DMS53 (cell line): ENCODE measurements at regions not wholly inside any gene's neighbourhood (a gene's known extent, or its start where the extent isn't known, plus 50 kb on each side); places are given as distances from the start of the nearest gene placed in this dataset.
A peak's percentile ranks its signal among the peaks of the same experiment; 100 is the strongest.

Experiments used
- DNase-seq: peaks from one replicate; lab custom pipeline; 2025; lab: John Stamatoyannopoulos, UW

DNA sequence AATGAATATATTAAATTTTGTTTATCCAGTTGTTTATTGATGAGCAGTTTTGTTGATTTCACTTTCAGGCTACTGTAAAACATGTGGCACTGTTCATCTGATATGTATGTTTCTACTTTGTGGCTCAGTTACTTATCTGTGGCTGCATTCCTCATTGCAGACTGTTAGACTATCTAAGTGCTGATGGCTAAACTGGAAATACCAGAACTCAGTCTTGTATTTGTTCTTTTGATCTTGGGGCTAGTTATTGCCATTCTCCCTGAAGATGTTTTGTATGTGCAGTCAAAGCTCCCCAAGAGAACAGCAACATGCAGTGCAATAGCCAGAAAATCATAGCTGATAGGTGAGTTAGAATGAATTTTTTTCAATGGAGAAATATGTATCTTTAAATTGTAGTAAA lies 162.2 kb downstream of the GADD45G start:
- DNase-seq, result peak; percentile 4

DNA sequence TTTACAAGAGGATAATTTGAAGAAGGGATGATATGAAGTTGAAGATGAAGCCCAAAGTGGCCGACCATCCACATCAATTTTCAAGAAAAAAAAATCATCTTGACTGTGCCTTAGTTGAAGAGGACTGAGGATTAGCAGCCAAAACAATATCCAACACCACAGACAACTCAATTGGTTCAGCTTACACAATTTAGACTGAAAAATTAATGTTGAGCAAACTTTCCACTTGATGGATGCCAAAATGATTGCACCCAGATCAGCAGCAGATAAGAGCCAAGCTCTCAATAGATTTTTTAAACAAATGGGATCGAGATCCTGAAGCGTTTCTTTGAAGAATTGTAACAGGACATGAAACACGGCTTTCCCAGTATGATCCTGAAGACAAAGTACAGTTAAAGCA lies 163.2 kb downstream of the GADD45G start:
- no peak for DNase-seq

DNA sequence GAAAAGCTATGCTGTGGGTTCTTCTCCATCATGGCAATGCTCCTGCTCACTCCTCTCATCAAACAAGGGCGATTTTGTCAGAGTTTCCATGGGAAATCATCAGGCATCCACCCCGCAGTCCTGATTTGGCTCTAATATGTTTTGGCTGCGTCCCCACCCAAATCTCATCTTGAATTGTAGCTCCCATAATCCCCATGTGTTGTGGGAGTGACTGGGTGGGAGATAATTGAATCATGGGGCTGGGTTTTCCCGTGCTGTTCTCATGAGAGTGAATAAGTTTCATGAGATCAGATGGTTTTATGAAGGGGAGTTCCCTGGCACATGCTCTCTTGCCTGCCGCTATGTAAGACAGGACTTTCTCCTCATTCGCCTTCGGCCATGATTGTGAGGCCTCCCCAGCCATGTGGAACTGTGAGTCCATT lies 163.8 kb downstream of the GADD45G start:
- DNase-seq, result no peak

DNA sequence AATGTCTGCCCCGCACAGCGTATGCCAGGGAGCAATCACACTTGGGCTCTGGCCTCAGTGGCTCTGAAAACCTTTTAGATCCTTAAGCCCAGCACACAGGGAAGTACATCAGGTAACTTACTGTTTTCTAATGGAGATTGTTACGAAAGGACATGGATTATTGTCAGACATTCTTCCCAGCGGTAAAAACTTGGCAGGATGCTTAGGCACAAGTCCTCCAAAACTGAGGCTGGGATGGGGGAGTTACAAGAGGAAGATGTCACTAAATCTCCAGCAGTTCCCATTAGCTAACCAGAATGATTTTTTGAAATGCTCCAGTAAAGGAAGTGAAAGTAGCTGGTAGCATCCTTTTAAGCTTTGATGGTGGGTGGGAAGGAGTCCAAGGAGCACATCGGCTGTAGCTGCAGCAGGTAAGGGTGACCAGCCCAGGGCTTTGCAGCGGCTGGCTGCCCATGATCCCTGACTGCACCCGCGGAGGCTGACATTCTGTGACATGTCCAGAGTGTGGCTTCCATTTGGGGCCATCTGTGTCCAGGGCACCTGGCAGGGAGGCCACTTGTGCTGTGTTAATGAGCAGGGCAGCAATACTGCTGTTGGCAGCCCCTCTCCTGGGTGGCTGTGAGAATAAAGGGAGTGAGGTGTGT lies 165.8 kb downstream of the GADD45G start:
- no peak for DNase-seq

DNA sequence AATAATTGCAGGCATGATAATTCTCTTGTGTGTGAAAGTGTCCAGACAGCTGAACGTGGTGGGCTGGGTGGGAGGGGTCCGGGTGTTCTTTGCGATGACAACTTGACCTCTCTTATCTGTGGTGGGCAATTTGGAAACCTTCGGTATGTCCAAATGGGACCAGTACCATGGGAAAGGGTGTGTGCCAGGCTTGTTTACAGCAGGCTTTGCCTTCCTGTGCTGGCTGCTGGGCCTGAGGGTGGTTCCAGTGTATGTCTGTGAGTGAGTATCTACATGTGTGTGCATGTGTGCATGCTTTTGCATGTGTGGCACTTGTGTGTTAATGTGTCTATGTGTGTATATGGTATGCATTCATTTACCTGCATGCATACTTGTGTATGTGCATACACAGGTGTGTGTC lies 166.4 kb downstream of the GADD45G start:
- no peak for DNase-seq

DNA sequence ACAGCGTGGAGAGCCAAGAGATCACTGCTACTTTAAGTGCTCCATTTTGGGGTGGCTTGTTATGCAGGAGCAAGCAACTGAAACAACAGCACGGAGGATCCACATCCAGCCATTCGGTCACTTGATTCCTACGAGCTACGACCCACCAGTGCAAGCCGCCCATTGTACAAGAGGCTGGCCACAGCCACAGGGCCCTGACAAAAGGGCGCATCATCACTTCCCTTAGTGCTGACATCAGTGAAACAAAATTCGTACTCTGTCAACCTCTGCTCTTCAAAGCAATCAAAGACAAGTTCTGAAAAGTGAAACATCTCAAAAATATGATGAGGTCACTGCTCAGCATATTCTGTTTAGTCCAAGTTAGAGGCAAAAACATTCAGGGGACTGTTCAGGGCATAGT lies 168.4 kb downstream of the GADD45G start:
- no peak for DNase-seq

DNA sequence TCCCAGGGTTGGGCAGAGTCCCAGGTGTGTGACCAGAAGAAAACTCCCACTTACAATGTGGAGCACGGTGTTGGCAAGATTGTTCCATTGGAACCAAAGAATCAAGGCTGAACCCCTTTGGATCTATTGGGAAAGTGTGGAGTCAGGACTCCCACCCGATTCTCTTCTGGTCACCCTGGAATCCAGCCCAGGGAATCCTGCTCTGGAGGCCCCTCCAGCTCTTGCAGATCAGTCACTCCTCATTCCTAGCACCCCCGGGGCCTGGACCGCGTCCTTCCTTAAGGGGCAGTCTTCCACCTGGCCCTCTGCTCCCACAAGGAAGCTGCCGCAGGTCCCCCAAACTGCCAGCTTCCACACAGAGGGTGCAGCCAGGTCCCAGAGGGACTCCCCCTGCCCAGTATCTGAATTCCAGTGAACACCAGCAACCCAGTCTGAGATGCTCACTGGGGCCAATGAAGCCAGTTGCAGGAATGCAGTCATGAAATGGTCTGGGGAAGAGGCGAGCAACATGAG lies 170.1 kb downstream of the GADD45G start:
- DNase-seq, result no peak

DNA sequence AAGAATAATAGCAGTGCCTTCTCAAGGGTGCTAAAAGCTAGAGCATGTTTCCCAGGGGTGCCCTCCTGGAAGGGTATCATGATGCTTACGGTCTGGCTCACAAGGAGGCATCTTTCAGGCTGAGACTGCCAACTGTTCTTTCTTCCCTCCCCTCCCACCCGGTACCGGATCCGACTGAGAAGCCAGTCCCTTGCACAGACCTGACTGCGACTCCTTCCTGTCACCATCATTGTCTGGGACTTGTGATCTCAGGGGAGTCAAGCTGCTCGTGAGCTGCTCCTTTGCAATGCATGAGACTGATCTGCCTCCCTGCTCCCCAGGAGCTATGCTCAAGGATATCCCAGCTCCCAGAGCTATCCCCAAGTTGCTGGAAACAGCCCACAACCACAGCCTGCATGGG lies 170.8 kb downstream of the GADD45G start:
- no peak for DNase-seq

DNA sequence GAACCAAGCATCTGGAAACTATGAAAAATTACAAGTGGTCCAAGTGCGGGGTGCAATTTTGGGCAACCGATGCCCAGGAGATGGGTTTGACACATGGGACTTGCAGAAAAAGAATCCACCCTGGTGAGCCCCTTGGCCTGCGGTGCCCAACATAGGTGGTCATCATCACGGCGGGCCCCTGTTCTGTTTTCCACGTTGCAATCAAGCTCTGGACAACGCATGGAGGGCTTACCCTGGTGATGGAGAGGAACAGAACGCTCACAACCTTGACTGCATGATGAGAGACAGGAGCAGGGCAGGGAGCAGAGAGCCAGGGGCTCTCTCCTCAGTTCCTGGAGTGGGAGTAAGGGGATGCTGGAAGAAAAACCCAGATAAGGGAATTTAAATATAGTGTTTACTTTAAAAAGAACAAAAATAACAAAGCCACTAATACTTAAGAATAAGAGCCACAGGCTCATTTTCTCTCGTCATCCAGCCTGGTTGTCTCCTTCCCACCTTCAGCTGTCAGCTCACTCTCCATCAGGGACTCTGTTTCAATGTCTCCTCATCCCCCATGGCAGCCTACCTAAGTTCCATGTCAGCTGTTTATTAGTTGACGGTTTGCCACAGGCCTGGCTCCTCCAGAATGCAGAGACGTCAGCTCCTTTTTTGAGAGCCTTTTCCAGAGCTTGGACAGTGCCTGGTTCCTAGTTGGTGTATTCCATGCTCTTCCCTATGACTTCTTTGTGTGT lies 172.1 kb downstream of the GADD45G start:
- DNase-seq, result no peak

DNA sequence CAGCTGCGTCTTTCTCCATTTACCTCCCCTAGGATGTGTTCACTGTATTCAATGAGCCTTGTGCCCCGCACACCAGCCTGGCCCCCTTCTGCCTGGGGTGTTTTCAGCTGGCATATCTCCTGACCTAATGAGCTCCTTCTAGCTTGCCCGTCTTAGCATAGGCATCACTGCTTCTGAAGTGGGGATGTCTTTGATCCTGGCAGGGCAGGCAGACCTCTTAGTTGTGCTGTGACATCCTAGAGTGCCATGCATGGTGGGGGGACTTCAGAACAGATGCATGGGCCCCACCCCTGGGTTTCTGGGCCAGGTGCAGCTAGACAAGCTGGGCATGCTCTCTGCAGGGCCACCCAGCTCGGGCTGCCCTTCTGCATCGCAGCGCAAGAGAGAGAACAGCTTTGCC lies 172.7 kb downstream of the GADD45G start:
- DNase-seq, result no peak

DNA sequence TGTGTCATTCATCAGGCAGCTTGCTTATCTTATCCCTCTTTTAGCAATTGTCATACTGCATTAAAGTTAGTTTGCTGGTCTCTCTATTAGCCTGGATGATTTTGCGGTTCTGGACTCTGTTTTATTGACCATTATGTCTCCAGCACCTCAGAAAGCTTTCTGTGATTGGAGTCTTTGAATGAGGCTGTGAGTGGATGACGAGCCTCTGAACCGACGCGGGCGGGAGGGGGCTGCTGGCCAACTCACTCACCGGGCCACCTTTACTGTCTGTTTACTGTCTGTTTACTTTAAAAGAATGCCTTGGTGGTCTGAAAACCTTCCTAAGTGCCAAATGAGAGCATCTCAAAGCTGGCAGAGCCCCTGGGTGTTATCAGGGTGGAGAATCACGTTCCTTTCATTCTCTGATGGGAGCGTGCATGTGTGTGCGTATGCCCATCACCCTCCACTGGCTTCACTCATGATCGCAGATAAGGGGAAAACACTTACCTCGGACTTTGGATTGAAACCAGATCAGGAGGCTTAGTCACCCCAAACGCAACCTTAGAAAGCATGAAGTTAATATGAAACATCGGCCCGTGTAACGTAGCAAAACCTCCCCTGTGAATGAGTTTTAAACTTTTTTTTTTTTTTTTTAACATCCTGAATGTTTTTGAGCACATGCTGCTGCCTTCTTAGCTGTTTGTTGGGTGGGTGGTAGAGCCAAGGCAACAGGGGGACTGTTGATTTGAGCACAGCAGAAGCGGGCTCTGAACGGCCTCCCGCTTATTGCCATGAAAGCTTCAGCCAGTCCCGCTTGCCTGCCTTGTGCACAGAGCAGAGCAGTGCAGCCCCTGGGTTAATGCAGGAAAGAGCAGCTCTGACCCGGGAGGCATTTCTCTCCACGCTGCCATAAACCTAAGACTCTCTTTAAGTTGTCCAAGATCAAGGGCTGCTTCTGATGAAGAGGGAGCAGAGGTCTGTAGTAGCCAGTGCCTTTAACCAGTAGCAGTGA lies 173.6 kb downstream of the GADD45G start:
- DNase-seq, result no peak

DNA sequence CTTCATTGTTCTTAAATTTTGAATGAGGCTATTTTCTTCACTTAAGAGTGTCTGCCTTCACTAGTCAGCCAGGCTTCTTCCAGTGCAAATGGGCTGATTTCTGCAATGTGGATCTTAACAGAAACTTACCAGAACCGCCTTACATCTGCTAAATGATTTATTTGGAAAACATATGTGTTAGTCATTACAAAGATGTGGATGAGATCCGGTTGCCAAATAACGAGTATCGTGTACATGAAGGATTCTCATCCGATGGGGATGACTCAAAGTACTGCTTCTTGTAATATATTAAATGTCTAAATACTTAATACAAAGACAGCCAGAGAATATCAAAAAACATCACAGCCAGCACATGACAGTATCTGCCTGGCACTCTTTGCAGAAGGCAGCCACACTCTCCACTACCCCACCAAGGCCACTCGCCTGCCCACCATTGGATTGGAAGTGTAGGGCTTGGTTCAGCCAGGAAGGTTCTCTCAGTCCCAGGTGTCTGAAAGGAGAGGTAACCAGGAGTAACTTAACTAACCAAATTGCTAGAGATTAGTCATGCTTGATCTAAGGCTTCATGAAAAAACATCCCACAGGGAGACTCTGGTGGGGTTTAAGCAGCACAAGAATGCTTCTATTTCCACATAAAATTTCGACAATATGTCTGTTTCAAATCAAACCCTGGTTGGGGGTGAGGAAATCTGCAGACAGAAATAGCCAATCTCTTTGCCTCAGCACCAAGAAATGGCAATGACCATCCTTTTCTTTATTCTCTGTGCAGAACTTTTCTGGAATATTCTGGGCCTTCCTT lies 174.8 kb downstream of the GADD45G start:
- no peak for DNase-seq

DNA sequence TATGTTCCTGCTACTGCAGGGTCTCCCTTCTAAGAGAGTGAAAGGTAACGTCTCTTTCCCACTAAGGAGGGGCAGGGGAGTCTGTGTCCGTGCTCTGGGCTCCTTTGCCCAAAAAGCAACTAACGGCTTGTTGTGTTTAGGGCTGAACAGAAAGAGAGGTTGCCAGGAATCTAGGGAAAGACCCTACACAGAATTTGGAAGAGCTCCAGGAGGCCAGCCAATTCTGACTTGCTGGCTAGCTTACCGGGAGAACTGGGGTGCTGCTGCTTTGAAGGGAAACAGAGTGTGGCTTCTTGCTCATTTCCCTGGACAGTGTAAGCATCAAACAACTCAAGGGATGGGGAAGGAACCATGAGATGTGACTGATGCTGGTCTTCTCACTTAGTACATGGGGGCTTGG lies 176.1 kb downstream of the GADD45G start:
- no peak for DNase-seq

DNA sequence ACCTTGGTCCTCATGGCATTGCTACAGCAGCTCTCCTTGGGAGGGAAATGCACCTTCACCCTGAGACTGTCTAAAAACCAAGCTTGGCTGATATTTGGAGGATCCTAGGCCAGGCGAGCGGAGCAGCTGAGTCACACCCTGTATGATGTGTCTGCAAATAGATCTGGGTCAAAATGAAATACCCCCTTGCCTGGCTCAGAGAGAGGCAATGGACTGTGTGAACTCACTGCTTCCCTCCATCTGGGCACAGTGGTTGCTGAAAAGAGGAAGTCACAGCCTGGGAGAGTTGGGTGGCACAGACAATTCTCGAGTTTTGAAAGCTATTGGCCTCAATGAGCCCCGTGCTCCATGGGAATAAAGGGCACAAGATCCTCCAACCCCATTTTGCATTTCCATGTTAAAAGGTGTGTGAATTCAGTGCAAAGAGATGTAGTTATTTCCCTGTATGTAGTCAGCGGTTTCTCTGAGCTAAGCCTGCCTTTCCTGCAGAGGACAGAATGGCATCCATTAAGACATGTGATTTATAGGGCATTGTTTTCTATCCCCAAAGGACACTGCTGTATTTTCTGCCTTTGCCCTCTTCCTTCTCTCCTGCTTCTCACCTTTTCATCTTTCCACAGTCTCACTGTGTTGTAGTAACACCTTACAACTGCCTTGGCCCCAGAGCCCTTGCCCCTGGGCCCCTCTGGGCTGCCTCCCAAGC lies 177.2 kb downstream of the GADD45G start:
- no peak for DNase-seq

DNA sequence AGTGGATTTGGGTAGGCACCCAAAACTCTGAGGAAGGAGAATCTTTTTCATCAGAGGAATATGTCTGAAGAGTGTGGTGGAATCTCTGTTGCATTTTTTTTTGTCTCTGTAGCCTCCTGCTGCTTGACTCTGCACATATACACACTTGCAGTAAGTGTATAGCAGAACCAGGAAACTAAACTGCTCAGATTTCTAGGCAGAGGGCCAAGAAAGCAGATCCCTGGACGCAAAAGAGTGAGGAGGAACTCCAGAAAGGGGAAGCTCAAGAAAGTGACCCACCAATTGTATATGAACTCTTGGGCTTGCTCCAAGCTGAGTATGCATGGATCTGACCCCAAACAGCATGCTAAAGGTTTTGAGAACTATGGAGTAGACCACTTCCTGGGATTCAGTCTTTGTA lies 181.8 kb downstream of the GADD45G start:
- peak; percentile 40 for DNase-seq

DNA sequence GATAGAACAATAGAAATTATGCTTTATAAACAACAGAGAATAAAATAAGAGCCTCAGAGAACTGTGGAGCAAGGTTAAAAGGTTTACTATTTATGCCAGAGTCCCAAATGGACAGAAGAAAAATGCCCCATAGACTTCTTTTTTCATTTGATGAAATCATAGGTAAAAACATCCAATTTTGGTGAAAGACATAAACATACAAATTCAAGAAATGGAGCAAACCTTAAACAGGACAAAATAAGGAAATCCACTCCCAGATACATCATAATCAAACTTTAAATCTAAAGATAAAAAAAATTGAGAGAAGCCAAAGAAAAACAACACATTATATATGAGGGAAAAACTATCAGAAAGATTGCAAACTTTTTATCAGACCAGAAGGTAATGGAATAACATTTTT lies 182.8 kb downstream of the GADD45G start:
- DNase-seq, result no peak

DNA sequence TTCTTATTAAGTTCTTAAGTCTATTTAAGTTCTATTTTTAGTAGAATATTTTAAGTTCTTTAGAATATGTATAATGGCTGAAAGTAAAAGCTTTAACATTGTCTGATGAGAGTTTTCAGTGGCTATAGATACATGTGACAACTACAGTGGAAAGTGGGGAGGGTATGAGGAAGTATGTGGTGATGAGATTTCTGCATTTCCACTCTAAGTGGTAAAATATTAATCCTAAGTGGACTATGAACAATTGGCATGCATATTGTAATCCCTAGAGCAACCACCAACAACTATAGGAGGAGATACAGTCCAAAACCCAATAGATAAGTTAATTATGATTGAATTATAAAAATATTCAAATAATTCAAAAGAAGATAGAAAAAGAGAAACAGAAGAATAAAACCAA lies 183.6 kb downstream of the GADD45G start:
- DNase-seq, result no peak

DNA sequence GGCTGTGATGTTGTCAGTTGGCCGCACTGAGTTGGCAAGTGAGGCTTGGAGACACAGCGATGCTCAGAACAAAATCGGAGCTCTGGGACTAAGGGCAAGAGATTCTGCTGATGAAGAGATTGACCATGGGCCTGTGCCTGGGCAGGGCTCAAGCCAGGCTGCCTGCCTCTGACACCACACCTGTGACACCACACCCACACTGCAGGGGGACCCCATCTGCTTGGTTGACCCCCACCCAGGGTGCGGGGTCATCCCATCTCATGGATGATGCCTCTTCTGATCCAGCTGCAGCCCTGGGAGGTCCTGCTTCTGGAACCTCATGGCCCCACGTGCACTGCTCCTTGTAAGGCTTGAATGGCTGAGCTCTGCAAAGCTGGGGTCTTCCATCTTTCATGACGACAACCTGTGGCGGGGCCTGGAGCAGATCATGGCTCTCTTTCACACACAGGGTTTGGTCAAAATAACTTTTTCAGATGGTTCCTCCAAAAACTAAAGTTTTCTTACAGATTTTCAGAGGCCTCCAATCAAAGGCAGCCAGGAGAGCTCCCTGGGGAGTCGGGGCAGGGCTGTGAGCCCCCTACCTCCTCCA lies 185.2 kb downstream of the GADD45G start:
- no peak for DNase-seq

DNA sequence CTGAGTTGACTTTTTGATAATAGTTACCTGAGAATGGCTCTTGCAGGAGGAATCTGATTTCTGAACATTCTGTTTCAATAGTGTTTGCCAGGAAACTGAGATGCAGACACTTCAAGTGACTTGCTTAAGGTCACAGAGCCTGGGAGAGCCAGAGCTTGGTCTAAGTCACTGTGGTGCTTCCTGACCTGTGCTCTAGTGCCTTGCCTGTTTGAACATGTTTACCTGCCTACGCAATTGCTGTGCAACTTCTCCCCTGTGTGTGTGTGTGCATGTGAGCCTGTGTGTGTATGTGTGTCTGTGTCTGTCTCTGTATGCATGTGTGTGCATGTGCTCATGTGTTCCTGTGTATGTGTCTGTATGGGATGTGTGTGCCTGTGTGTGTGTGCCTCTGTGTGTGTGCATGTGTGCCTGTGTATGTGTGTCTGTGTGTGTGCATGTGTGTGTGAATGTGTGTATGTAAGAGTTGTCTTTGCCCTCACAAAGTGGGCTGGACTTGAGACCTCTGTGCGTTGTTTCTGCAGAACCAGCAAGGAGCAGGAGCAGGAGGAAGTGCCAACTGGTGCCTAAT lies 185.8 kb downstream of the GADD45G start:
- DNase-seq, result peak; percentile 21

DNA sequence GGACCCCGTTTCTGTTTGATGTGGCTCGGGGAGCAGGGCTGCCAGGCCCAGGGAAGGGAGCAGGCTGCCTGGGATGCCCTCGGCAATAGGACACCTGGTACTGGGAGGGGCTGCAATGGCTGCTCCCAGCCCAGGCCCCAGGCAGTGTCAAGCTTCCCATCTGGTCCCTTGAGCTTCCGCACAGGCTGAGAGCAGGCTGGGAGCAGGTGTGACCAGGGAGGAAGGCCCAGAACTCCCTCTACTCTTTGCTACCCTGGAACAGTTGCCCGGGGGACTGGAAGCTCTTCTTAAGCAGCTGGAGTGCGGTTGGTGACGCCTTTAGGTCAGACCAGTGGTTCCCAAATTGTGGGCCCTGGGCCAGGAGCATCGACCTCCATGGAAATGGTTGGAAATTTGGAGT lies 186.9 kb downstream of the GADD45G start:
- DNase-seq, result peak; percentile 26
